ENCODE measurements at regions not wholly inside any gene's neighbourhood (a gene's known extent, or its start where the extent isn't known, plus 50 kb on each side); places are given as distances from the start of the nearest gene placed in this dataset.

DNA sequence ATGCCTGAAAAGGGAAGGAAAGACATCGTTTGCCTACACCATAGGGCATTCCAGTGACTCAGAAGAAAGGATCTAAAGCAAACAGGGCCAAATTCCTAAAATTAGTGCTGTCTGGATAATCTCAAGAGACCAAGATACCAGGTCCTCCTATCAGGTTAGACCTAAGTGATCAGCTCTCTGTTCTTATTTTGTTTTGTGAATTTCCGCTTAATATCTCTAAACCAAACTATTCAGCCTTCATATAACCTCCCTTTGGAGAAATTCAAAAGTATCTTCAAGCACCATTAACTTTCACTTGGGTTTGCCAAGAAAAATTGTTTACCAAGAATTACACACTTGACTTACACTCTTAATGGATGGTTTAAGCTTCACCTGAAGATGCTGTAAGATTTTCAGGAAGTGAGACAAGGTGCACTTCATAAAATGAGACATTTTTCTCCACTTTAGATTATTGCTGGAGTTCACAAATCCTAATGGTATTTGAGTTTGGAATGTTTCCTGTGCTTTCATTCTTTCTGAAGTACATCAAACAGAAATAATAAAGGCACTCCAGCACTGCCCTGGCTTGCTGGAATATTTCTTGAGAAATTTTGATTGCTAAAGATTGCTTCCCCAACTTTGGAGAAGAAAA lies 376.1 kb downstream of the LMO7 start:
- TF ChIP-seq EZH2 (IDR thresholded peaks at IDR 0.05; ENCODE audit: low read length), result no peak
- TF ChIP-seq, protein P1, sequence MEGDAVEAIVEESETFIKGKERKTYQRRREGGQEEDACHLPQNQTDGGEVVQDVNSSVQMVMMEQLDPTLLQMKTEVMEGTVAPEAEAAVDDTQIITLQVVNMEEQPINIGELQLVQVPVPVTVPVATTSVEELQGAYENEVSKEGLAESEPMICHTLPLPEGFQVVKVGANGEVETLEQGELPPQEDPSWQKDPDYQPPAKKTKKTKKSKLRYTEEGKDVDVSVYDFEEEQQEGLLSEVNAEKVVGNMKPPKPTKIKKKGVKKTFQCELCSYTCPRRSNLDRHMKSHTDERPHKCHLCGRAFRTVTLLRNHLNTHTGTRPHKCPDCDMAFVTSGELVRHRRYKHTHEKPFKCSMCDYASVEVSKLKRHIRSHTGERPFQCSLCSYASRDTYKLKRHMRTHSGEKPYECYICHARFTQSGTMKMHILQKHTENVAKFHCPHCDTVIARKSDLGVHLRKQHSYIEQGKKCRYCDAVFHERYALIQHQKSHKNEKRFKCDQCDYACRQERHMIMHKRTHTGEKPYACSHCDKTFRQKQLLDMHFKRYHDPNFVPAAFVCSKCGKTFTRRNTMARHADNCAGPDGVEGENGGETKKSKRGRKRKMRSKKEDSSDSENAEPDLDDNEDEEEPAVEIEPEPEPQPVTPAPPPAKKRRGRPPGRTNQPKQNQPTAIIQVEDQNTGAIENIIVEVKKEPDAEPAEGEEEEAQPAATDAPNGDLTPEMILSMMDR (optimal IDR thresholded peaks at IDR 0.05 in 1 of 3, IDR thresholded peaks at IDR 0.05 in 1 of 3, conservative IDR thresholded peaks at IDR 0.05 in 1 of 3; ENCODE audit: extremely low read depth in 1 of 3, insufficient read depth in 2 of 3, low read length in 3 of 3), result no peak
- no peak overlapping the region for H2AFZ ChIP-seq (ENCODE audit: control insufficient read depth, low read length)
- H3K4me2 ChIP-seq (ENCODE audit: control insufficient read depth, extremely low read depth, insufficient read depth, low read depth, low read length), result no peak overlapping the region
- H3K79me2 ChIP-seq (ENCODE audit: control insufficient read depth, insufficient read depth, low read length), result no peaks in the 10 kb centered on the region
- no peak overlapping the region for H3K9ac ChIP-seq (ENCODE audit: control insufficient read depth, extremely low read depth, insufficient read depth, low read length)
- DNase-seq (ENCODE audit: low read depth, low spot score) (no peak), FAIRE-seq (no peak)
- no peaks in the 10 kb centered on the region for H3K9me3 ChIP-seq (ENCODE audit: control insufficient read depth, low read depth, low read length)
- no peak overlapping the region for H3K27ac ChIP-seq (ENCODE audit: control insufficient read depth, insufficient read depth, low read length)
- no peak overlapping the region for H3K4me3 ChIP-seq (ENCODE audit: control insufficient read depth in 2 of 3, extremely low read depth in 1 of 3, insufficient read depth in 2 of 3, low read depth in 1 of 3, low read length in 3 of 3)
- no peaks in the 10 kb centered on the region for H3K4me1 ChIP-seq (ENCODE audit: control insufficient read depth, extremely low read depth, insufficient read depth, low read length)
- no peaks in the 10 kb centered on the region for H3K9me1 ChIP-seq (ENCODE audit: control insufficient read depth, extremely low read depth, insufficient read depth, low read length)
- no peaks in the 10 kb centered on the region for H4K20me1 ChIP-seq (ENCODE audit: control insufficient read depth, extremely low read depth, insufficient read depth, low read length)
- dilution Hi-C loops (cut with MboI; ENCODE audit: extremely low pct_ligation_motif_present, low sequenced_read_pairs), result no loop called here
- no peaks in the 10 kb centered on the region for H3K27me3 ChIP-seq (ENCODE audit: control insufficient read depth, extremely low read depth, insufficient read depth, low read length)
- no peaks in the 10 kb centered on the region for H3K36me3 ChIP-seq (ENCODE audit: control insufficient read depth in 2 of 2, extremely low read depth in 1 of 2, insufficient read depth in 2 of 2, low read length in 2 of 2)

DNA sequence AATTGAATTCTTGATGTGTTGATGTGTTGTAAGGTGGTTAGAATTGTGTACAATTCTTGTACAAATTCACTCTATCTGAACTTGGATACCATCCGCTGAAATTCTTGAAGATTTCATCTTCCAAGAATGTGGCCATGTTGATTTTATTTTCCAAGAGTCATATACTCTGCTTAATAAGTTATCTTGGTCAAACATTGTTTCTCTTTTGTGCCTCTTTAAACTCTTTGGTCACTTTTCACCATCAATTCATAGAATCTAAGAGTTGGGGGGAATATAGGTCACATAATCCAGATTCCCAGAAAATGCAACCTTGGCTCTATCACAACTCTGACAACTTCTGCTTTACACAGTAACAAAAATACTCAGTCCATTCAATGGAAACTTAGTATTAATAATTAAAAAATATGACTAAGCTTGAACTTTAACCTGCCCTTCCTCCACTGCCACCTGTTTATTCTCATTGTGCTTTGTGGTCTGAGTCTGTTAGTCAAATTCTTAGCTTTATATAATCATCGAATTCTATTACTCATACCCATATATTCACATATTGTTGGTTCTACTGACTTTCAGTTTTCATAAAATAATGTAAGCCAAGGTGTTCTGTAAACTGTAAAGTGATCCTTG lies 373.2 kb downstream of the LMO7 start:
- Histone ChIP-seq H3K9me3 (ENCODE audit: control insufficient read depth, low read depth, low read length) (no peaks in the 10 kb centered on the region), H3K27ac (ENCODE audit: control insufficient read depth, insufficient read depth, low read length) (no peak overlapping the region), H3K9ac (ENCODE audit: control insufficient read depth, extremely low read depth, insufficient read depth, low read length) (no peak overlapping the region), H3K4me3 (ENCODE audit: control insufficient read depth in 2 of 3, extremely low read depth in 1 of 3, insufficient read depth in 2 of 3, low read depth in 1 of 3, low read length in 3 of 3) (no peak overlapping the region), H3K4me2 (ENCODE audit: control insufficient read depth, extremely low read depth, insufficient read depth, low read depth, low read length) (no peak overlapping the region), H2AFZ (ENCODE audit: control insufficient read depth, low read length) (no peak overlapping the region), H3K4me1 (ENCODE audit: control insufficient read depth, extremely low read depth, insufficient read depth, low read length) (no peaks in the 10 kb centered on the region), H3K9me1 (ENCODE audit: control insufficient read depth, extremely low read depth, insufficient read depth, low read length) (no peaks in the 10 kb centered on the region), H3K27me3 (ENCODE audit: control insufficient read depth, extremely low read depth, insufficient read depth, low read length) (no peaks in the 10 kb centered on the region), H3K36me3 (ENCODE audit: control insufficient read depth in 2 of 2, extremely low read depth in 1 of 2, insufficient read depth in 2 of 2, low read length in 2 of 2) (no peaks in the 10 kb centered on the region), H4K20me1 (ENCODE audit: control insufficient read depth, extremely low read depth, insufficient read depth, low read length) (no peaks in the 10 kb centered on the region), H3K79me2 (ENCODE audit: control insufficient read depth, insufficient read depth, low read length) (no peaks in the 10 kb centered on the region)
- TF ChIP-seq, protein P1 (optimal IDR thresholded peaks at IDR 0.05 in 1 of 3, IDR thresholded peaks at IDR 0.05 in 1 of 3, conservative IDR thresholded peaks at IDR 0.05 in 1 of 3; ENCODE audit: extremely low read depth in 1 of 3, insufficient read depth in 2 of 3, low read length in 3 of 3), result no peak
- no peak for TF ChIP-seq EZH2 (IDR thresholded peaks at IDR 0.05; ENCODE audit: low read length)
- DNase-seq (ENCODE audit: low read depth, low spot score), result no peak
- dilution Hi-C loops (cut with MboI; ENCODE audit: extremely low pct_ligation_motif_present, low sequenced_read_pairs), result no loop called here
- FAIRE-seq, result no peak
